HL-60 (cell line): ENCODE measurements at regions not wholly inside any gene's neighbourhood (a gene's known extent, or its start where the extent isn't known, plus 50 kb on each side); places are given as distances from the start of the nearest gene placed in this dataset.

ENCODE experiments used
- DNase-seq, 2 experiments: peaks; one replicate each; pipeline ENCODE4 v3.0.0-alpha.2; 2010 to 2020; ENCODE audit warnings: low read depth in 1 of 2, low spot score in 1 of 2
- H3K27ac ChIP-seq: fragments of 250-450 bp; sonication (Bioruptor Pico); replicated peaks from 2 replicates; pipeline ENCODE4 v1.5.1; 2020; ENCODE audit warnings: mild to moderate bottlenecking, moderate library complexity
- H3K27me3 ChIP-seq: fragments of 250-450 bp; sonication (Bioruptor Pico); 2 replicates; pipeline ENCODE4 v1.5.1; 2021; ENCODE audit warnings: mild to moderate bottlenecking, moderate library complexity; ENCODE audit not compliant: insufficient read depth, poor library complexity, severe bottlenecking
- H3K4me3 ChIP-seq: replicated peaks from 2 replicates; pipeline ENCODE4 v1.5.1; 2011; ENCODE audit warnings: mild to moderate bottlenecking, control low read depth, low read length; ENCODE audit not compliant: insufficient read depth
- GABPA ChIP-seq: IDR thresholded peaks from 2 replicates; pipeline ENCODE4 v1.6.1; 2012; ENCODE audit warnings: low read depth
- POLR2AphosphoS5 ChIP-seq: IDR thresholded peaks from 2 replicates; pipeline ENCODE4 v1.6.1; 2012; ENCODE audit warnings: low read depth
- SPI1 ChIP-seq: IDR thresholded peaks from 2 replicates; pipeline ENCODE4 v1.6.1; 2012; ENCODE audit warnings: low read depth, mild to moderate bottlenecking, borderline replicate concordance
- TF ChIP-seq, protein P1 (sequence below): IDR thresholded peaks from 2 replicates; pipeline ENCODE4 v1.6.1; 2012; ENCODE audit warnings: low read depth; ENCODE audit not compliant: insufficient replicate concordance
- TF ChIP-seq, protein P2 (sequence below): IDR thresholded peaks from one replicate; pipeline ENCODE4 v1.5.1; 2011; ENCODE audit warnings: low read length, control low read depth, inconsistent platforms; ENCODE audit not compliant: insufficient read depth

DNA sequence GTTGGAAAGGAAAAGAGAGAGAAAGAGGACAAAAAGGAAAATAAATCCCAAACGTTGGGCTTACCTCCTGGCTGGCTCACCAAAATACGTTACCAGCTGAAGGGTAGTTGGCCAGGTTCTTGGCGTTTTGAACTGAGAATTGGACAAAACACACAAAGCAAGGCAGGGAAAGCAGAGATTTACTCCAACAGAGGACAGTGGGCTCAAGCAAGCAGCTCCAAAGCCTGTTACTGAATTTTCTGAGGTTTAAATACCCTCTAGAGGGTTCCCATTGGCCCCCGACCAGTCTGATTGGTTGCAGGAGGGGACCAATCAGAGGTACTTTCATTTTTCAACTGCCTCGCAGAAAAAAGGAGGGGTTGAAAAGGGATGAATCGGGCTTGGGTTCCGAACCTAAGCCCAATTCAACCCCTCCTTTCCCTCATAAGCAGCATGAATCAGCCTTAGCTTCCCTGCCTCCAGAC, 55.6 kb upstream of the ALOX12 start:
- no peak for DNase-seq
- Histone ChIP-seq H3K27me3 (no peaks in the 10 kb centered on the region), H3K4me3 (no peak overlapping the region), H3K27ac (no peak overlapping the region)
- TF ChIP-seq SPI1 (no peak), GABPA (no peak), POLR2AphosphoS5 (no peak)
- TF ChIP-seq, protein P1, sequence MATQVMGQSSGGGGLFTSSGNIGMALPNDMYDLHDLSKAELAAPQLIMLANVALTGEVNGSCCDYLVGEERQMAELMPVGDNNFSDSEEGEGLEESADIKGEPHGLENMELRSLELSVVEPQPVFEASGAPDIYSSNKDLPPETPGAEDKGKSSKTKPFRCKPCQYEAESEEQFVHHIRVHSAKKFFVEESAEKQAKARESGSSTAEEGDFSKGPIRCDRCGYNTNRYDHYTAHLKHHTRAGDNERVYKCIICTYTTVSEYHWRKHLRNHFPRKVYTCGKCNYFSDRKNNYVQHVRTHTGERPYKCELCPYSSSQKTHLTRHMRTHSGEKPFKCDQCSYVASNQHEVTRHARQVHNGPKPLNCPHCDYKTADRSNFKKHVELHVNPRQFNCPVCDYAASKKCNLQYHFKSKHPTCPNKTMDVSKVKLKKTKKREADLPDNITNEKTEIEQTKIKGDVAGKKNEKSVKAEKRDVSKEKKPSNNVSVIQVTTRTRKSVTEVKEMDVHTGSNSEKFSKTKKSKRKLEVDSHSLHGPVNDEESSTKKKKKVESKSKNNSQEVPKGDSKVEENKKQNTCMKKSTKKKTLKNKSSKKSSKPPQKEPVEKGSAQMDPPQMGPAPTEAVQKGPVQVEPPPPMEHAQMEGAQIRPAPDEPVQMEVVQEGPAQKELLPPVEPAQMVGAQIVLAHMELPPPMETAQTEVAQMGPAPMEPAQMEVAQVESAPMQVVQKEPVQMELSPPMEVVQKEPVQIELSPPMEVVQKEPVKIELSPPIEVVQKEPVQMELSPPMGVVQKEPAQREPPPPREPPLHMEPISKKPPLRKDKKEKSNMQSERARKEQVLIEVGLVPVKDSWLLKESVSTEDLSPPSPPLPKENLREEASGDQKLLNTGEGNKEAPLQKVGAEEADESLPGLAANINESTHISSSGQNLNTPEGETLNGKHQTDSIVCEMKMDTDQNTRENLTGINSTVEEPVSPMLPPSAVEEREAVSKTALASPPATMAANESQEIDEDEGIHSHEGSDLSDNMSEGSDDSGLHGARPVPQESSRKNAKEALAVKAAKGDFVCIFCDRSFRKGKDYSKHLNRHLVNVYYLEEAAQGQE: no peak
- TF ChIP-seq, protein P2, sequence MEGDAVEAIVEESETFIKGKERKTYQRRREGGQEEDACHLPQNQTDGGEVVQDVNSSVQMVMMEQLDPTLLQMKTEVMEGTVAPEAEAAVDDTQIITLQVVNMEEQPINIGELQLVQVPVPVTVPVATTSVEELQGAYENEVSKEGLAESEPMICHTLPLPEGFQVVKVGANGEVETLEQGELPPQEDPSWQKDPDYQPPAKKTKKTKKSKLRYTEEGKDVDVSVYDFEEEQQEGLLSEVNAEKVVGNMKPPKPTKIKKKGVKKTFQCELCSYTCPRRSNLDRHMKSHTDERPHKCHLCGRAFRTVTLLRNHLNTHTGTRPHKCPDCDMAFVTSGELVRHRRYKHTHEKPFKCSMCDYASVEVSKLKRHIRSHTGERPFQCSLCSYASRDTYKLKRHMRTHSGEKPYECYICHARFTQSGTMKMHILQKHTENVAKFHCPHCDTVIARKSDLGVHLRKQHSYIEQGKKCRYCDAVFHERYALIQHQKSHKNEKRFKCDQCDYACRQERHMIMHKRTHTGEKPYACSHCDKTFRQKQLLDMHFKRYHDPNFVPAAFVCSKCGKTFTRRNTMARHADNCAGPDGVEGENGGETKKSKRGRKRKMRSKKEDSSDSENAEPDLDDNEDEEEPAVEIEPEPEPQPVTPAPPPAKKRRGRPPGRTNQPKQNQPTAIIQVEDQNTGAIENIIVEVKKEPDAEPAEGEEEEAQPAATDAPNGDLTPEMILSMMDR: no peak

DNA sequence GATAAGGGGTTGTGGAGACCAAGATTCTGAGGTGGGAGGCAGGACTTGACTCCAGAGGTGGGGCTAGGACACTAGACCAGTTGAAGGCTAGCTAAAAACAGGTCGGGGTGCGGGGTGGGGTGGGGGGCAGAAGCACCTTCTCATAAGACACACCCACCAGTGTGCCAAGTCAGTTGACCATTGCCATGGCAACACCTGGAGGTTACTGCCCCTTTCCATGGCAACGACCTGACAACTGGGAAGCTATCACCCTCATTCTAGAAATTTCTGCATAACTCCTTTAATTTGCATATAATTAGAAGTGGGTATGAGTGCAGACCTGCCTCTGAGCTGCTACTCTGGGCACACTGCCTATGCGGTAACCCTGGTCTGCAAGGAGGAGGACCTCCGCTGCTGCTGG, 53.9 kb upstream of the ALOX12 start:
- Histone ChIP-seq H3K4me3 (no peak overlapping the region), H3K27me3 (no peaks in the 10 kb centered on the region), H3K27ac (no peak overlapping the region)
- DNase-seq: no peak
- no peak for TF ChIP-seq SPI1
- no peak for TF ChIP-seq GABPA
- TF ChIP-seq, protein P1: no peak

DNA sequence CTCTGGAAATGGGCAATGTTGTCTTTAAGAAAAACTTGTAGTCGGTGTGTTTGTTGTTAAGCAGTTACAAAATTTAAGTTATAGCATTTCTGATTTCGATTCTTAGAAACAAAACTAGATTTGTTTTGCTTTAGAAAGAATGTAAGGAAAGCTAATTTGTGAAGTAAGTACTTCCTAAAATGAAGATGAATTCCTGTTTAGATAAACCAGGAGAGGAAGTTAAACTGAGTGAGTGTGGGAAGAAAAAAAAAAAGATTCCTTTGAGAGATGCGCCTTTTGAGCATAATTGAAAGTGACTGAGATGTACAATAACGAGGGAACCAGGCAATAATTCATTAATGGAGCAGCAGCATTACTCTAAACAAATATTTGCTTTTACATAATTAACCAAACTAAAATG, 52.4 kb upstream of the ALOX12 start:
- DNase-seq: no peak

More for the DNA sequence above, 52.4 kb upstream of the ALOX12 start:
- Histone ChIP-seq H3K27ac (peak overlapping the region; percentile 34; the same call in 1 of the 2 replicates), H3K4me3 (no peak overlapping the region), H3K27me3 (no peaks in the 10 kb centered on the region)
- TF ChIP-seq SPI1: no peak
- TF ChIP-seq, protein P2: no peak
